ENCODE measurements at regions not wholly inside any gene's neighbourhood (a gene's known extent, or its start where the extent isn't known, plus 50 kb on each side); places are given as distances from the start of the nearest gene placed in this dataset.

- no peak for TF ChIP-seq CTCF (IDR thresholded peaks at IDR 0.05)
- no peak overlapping the region for H3K27ac ChIP-seq
- H3K36me3 ChIP-seq, result no peaks in the 10 kb centered on the region
- intact Hi-C loops (cut with DNase I; ENCODE audit: low total_unique reads), result no loop called here
- H3K4me1 ChIP-seq, result no peaks in the 10 kb centered on the region
- DNase-seq, result no peak
- H3K9me3 ChIP-seq, result no peaks in the 10 kb centered on the region
- H3K27me3 ChIP-seq, result no peaks in the 10 kb centered on the region
- H3K4me3 ChIP-seq, result no peak overlapping the region
These were observed 778.3 kb upstream of the SORCS1 start for GRCh38 chr10:107942826-107943225.

GRCh38 chr10:107933076-107933475 lies 768.6 kb upstream of the SORCS1 start:
- no peak overlapping the region for H3K4me3 ChIP-seq
- no peak for DNase-seq
- H3K27ac ChIP-seq, result no peak overlapping the region
- H3K4me1 ChIP-seq, result no peaks in the 10 kb centered on the region
- no peaks in the 10 kb centered on the region for H3K36me3 ChIP-seq
- intact Hi-C loops (cut with DNase I; ENCODE audit: low total_unique reads), result no loop called here
- no peaks in the 10 kb centered on the region for H3K27me3 ChIP-seq
- no peak for TF ChIP-seq CTCF (IDR thresholded peaks at IDR 0.05)
- no peaks in the 10 kb centered on the region for H3K9me3 ChIP-seq

- no peaks in the 10 kb centered on the region for H3K4me1 ChIP-seq
- no peaks in the 10 kb centered on the region for H3K36me3 ChIP-seq
- H3K27me3 ChIP-seq, result no peaks in the 10 kb centered on the region
- H3K9me3 ChIP-seq, result no peaks in the 10 kb centered on the region
- intact Hi-C loops (cut with DNase I; ENCODE audit: low total_unique reads), result no loop called here
- no peak for DNase-seq
- no peak overlapping the region for H3K4me3 ChIP-seq
- TF ChIP-seq CTCF (IDR thresholded peaks at IDR 0.05), result no peak
- no peak overlapping the region for H3K27ac ChIP-seq
These were observed 767.3 kb upstream of the SORCS1 start for GRCh38 chr10:107931808-107932207.

- H3K9me3 ChIP-seq, result no peaks in the 10 kb centered on the region
- H3K4me3 ChIP-seq, result no peak overlapping the region
- intact Hi-C loops (cut with DNase I; ENCODE audit: low total_unique reads), result no loop called here
- DNase-seq, result no peak
- no peaks in the 10 kb centered on the region for H3K4me1 ChIP-seq
- H3K27ac ChIP-seq, result no peak overlapping the region
- H3K27me3 ChIP-seq, result no peaks in the 10 kb centered on the region
- TF ChIP-seq CTCF (IDR thresholded peaks at IDR 0.05), result no peak
- H3K36me3 ChIP-seq, result no peaks in the 10 kb centered on the region
These were observed 765.5 kb upstream of the SORCS1 start for GRCh38 chr10:107930037-107930436.

- intact Hi-C loops (cut with DNase I; ENCODE audit: low total_unique reads), result no loop called here
These were observed 760.0 kb upstream of the SORCS1 start for GRCh38 chr10:107924458-107924857.

More at GRCh38 chr10:107924458-107924857, 760.0 kb upstream of the SORCS1 start:
- TF ChIP-seq CTCF (IDR thresholded peaks at IDR 0.05), result no peak
- no peak overlapping the region for H3K27ac ChIP-seq
- H3K4me3 ChIP-seq, result no peak overlapping the region
- H3K36me3 ChIP-seq, result no peaks in the 10 kb centered on the region
- no peaks in the 10 kb centered on the region for H3K27me3 ChIP-seq
- H3K4me1 ChIP-seq, result no peaks in the 10 kb centered on the region
- no peak for DNase-seq
- H3K9me3 ChIP-seq, result no peaks in the 10 kb centered on the region
